ENCODE measurements at regions not wholly inside any gene's neighbourhood (a gene's known extent, or its start where the extent isn't known, plus 50 kb on each side); places are given as distances from the start of the nearest gene placed in this dataset.
"Not testable (repeated sequence)": the region's sequence is repeated elsewhere in the genome, so short reads cannot be mapped to it uniquely, and the experiment has no call there.

- not testable (repeated sequence) for H3K4me3 Mint-ChIP-seq; H3K27ac Mint-ChIP-seq; H3K27me3 Mint-ChIP-seq; H3K4me1 Mint-ChIP-seq (ENCODE audit: low read depth)
- Mint-ChIP-seq H3K9me3 (peaks cover 77% of the 10 kb centered on the region), H3K36me3 (ENCODE audit: low read depth) (peaks cover 72% of the 10 kb centered on the region)
These were observed 1430.4 kb downstream of the TSPY10 start for GRCh38 chrY:10958122-10958521.

- Mint-ChIP-seq H3K36me3 (ENCODE audit: low read depth) (peaks cover 66% of the 10 kb centered on the region), H3K9me3 (peaks cover 90% of the 10 kb centered on the region), H3K27me3 (no peaks in the 10 kb centered on the region), H3K4me1 (ENCODE audit: low read depth) (no peaks in the 10 kb centered on the region), H3K4me3 (no peak overlapping the region), H3K27ac (no peak overlapping the region)
These were observed 1445.7 kb downstream of the TSPY10 start for GRCh38 chrY:10973422-10973821.

DNA sequence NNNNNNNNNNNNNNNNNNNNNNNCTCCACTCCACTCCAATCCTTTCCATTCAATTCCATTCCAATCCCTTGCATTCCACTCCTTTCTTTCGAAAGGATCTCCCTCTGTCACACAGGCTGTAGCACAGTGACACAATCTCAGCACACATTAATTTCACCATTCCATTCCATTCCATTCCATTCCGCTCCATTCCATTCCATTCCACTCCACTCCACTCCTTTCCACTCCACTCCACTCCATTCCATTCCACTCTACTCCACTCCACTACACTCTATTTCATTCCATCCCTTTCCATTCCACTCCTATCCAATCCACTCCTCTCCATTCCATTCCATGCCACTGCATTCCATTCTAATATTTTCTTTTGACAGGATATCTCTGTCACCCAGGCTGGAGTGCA, 1459.0 kb downstream of the TSPY10 start:
- Mint-ChIP-seq H3K4me3 (no peak overlapping the region), H3K27me3 (no peaks in the 10 kb centered on the region), H3K36me3 (ENCODE audit: low read depth) (peaks cover 72% of the 10 kb centered on the region), H3K9me3 (peaks cover 91% of the 10 kb centered on the region), H3K4me1 (ENCODE audit: low read depth) (no peaks in the 10 kb centered on the region), H3K27ac (no peak overlapping the region)

DNA sequence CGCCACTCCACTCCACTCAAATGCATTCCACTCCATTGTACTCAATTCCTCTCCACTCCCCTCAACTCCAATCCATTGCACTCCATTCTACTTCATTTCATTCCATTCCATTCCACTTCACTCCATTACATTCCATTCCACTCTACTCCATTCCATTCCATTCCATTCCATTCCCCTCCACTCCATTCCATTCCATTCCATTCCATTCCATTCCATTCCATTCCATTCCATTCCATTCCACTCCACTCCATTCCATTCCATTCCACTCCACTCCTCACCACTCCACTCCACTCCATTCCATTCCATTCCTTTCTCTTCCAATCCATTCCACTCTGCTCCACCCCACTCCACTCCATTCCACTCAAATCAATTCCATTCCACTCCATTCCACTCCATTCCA, 1459.9 kb downstream of the TSPY10 start:
- H3K27ac Mint-ChIP-seq = no peak overlapping the region
- no peak overlapping the region for H3K4me3 Mint-ChIP-seq
- no peaks in the 10 kb centered on the region for H3K4me1 Mint-ChIP-seq (ENCODE audit: low read depth)
- H3K9me3 Mint-ChIP-seq = peaks cover 91% of the 10 kb centered on the region
- H3K36me3 Mint-ChIP-seq (ENCODE audit: low read depth) = peaks cover 71% of the 10 kb centered on the region
- H3K27me3 Mint-ChIP-seq = no peaks in the 10 kb centered on the region

DNA sequence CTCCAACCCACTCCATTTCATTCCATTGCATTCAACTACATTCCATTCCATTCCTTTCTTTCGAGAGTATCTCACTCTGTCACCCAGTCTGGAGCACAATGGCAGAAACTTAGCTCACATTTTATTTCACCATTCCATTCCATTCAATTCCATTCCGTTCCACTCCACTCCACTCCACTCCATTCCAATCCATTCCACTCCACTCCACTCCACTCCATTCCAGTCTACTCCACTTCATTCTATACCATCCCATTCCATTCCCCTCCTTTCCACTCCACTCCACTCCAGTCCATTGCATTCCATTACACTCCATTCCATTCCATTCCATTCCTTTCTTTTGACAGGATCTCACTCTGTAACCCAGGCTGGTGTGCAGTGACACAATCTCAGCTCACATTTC, 1466.3 kb downstream of the TSPY10 start:
- peaks cover 88% of the 10 kb centered on the region for H3K9me3 Mint-ChIP-seq
- no peak overlapping the region for H3K4me3 Mint-ChIP-seq
- peak overlapping the region; percentile 14 for H3K27ac Mint-ChIP-seq
- no peaks in the 10 kb centered on the region for H3K4me1 Mint-ChIP-seq (ENCODE audit: low read depth)
- H3K36me3 Mint-ChIP-seq (ENCODE audit: low read depth) = peaks cover 67% of the 10 kb centered on the region
- H3K27me3 Mint-ChIP-seq = no peaks in the 10 kb centered on the region

- H3K4me1 Mint-ChIP-seq (ENCODE audit: low read depth); H3K4me3 Mint-ChIP-seq; H3K27ac Mint-ChIP-seq; H3K27me3 Mint-ChIP-seq: not testable (repeated sequence)
- Mint-ChIP-seq H3K9me3 (peaks cover 68% of the 10 kb centered on the region), H3K36me3 (ENCODE audit: low read depth) (peaks cover 44% of the 10 kb centered on the region)
These were observed 1472.0 kb downstream of the TSPY10 start for GRCh38 chrY:10999715-11000114.

GRCh38 chrY:11014229-11014628, 1486.5 kb downstream of the TSPY10 start:
- H3K27me3 Mint-ChIP-seq; H3K4me3 Mint-ChIP-seq; H3K27ac Mint-ChIP-seq; H3K4me1 Mint-ChIP-seq (ENCODE audit: low read depth): not testable (repeated sequence)
- peaks cover 85% of the 10 kb centered on the region for H3K9me3 Mint-ChIP-seq
- H3K36me3 Mint-ChIP-seq (ENCODE audit: low read depth) = peaks cover 70% of the 10 kb centered on the region

DNA sequence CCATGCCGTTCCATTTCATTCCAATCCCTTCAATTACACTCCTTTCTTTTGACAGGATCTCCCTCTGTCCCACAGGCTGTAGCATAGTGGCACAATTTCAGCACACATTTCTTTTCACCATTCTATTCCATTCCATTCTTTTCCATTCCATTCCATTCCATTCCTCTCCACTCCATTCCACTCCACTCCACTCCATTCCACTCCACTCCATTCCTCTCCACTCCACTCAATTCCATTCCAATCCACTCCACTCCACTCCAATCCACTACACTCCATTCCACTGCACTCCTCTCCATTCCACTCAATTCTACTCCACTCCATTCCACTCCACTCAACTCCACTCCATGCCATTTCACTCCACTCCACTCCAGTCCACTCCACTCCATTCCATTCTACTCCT, 1495.1 kb downstream of the TSPY10 start:
- no peaks in the 10 kb centered on the region for H3K27me3 Mint-ChIP-seq
- no peak overlapping the region for H3K4me3 Mint-ChIP-seq

GRCh38 chrY:11044234-11044883, 1516.7 kb downstream of the TSPY10 start:
- Mint-ChIP-seq H3K27ac (no peak overlapping the region), H3K36me3 (ENCODE audit: low read depth) (peaks cover 9% of the 10 kb centered on the region), H3K4me1 (ENCODE audit: low read depth) (no peaks in the 10 kb centered on the region), H3K9me3 (peaks cover 33% of the 10 kb centered on the region), H3K27me3 (no peaks in the 10 kb centered on the region), H3K4me3 (no peak overlapping the region)

More for the DNA sequence above, 1495.1 kb downstream of the TSPY10 start:
- no peaks in the 10 kb centered on the region for H3K4me1 Mint-ChIP-seq (ENCODE audit: low read depth)
- no peak overlapping the region for H3K27ac Mint-ChIP-seq
- H3K9me3 Mint-ChIP-seq = peaks cover 87% of the 10 kb centered on the region
- H3K36me3 Mint-ChIP-seq (ENCODE audit: low read depth) = peaks cover 71% of the 10 kb centered on the region

DNA sequence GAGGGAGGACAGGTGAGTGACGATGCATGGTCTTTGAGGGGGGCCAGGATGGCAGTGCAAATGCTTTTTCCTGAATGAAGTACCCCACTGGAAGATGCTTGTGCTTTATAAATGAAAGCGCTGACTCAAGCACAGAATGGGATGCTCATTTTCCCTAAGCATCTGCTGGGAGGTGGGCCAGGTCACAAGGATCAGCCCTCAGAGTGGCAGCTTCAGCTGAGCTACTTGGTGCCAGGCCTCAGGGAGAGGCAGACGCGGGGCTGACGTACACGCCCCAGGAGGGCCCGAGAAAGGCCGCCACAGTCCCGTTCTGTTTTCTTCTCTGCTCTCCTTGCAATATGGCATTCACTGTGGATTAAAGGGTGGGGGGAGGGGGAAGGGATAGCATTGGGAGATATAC, 1535.8 kb downstream of the TSPY10 start:
- H3K27me3 Mint-ChIP-seq = no peaks in the 10 kb centered on the region
- H3K36me3 Mint-ChIP-seq (ENCODE audit: low read depth) = no peaks in the 10 kb centered on the region
- peaks cover 3% of the 10 kb centered on the region for H3K9me3 Mint-ChIP-seq
- H3K4me1 Mint-ChIP-seq (ENCODE audit: low read depth) = no peaks in the 10 kb centered on the region
- no peak overlapping the region for H3K27ac Mint-ChIP-seq
- no peak overlapping the region for H3K4me3 Mint-ChIP-seq

- H3K4me1 Mint-ChIP-seq (ENCODE audit: low read depth) = no peaks in the 10 kb centered on the region
- no peaks in the 10 kb centered on the region for H3K36me3 Mint-ChIP-seq (ENCODE audit: low read depth)
- H3K27me3 Mint-ChIP-seq = no peaks in the 10 kb centered on the region
- H3K27ac Mint-ChIP-seq = no peak overlapping the region
- no peak overlapping the region for H3K4me3 Mint-ChIP-seq
- peaks cover 3% of the 10 kb centered on the region for H3K9me3 Mint-ChIP-seq
These were observed 1536.3 kb downstream of the TSPY10 start for GRCh38 chrY:11063960-11064359.

DNA sequence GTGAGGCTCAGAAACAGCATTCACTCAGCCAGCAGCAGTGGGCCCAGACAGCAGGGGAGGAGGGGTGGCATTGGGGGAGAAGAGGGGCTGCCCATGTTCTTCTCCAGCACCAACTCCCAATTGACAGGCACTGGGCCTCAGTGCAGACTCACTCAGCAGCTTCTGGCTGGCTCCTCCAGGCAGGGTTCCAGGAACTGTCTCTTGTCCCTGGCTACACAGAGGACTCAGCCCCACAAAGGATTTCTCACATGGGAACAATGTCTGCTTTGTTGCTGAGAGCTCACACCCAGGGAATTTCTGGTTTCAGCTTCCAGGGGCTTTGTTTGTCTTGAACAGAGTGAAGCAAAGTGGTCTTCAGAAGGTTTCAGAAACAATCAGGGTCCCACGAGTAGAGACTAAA, 1536.7 kb downstream of the TSPY10 start:
- H3K27ac Mint-ChIP-seq = no peak overlapping the region
- H3K27me3 Mint-ChIP-seq = no peaks in the 10 kb centered on the region
- H3K4me1 Mint-ChIP-seq (ENCODE audit: low read depth) = no peaks in the 10 kb centered on the region
- no peak overlapping the region for H3K4me3 Mint-ChIP-seq
- H3K36me3 Mint-ChIP-seq (ENCODE audit: low read depth) = no peaks in the 10 kb centered on the region
- peaks cover 3% of the 10 kb centered on the region for H3K9me3 Mint-ChIP-seq

DNA sequence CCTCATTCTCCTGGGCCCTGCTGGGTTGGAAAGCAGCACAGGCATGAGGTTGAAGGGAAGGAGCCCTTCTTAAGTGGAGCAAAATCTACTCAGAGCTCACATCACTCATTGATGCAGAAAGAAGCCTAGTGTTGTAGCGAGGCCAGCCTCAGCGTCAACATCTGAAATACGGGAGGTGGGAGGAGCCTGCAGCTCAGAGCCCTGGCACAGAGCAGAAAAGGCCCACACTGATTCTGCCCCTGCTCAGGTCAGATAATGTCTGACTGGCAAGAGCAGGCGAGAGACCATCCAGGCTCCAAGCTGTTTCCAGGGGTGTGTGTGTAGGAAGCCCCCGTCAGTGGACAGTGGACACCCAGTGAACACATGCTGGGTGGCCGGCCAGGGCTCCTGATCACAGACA, 1541.6 kb downstream of the TSPY10 start:
- Mint-ChIP-seq H3K36me3 (ENCODE audit: low read depth) (no peaks in the 10 kb centered on the region), H3K9me3 (no peaks in the 10 kb centered on the region), H3K4me1 (ENCODE audit: low read depth) (no peaks in the 10 kb centered on the region), H3K4me3 (no peak overlapping the region), H3K27ac (no peak overlapping the region), H3K27me3 (no peaks in the 10 kb centered on the region)

- H3K4me1 Mint-ChIP-seq (ENCODE audit: low read depth) = no peaks in the 10 kb centered on the region
- H3K27me3 Mint-ChIP-seq = no peaks in the 10 kb centered on the region
- no peaks in the 10 kb centered on the region for H3K9me3 Mint-ChIP-seq
- no peak overlapping the region for H3K4me3 Mint-ChIP-seq
- H3K27ac Mint-ChIP-seq = no peak overlapping the region
- H3K36me3 Mint-ChIP-seq (ENCODE audit: low read depth) = no peaks in the 10 kb centered on the region
These were observed 1542.8 kb downstream of the TSPY10 start for GRCh38 chrY:11070250-11071113.

DNA sequence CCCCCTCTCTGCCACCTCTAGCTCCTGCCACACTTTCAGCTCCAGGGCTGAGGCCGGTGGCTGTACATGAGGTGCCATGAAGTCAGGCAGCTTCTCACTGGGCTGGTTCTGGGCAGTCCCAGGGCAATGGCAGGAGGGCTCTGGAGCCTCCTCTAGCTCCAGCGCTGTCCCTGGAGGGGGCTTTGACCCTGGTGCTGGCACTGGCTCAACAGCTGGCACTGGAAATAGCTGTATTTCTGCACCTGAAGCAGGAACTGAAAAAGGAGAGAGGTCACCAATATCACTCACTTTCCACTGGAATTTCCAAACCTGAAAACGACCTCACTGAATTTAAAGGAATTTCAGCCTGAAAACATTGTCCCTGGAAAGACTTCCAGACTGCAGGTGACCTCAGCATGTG, 1558.1 kb downstream of the TSPY10 start:
- H3K4me3 Mint-ChIP-seq; H3K27ac Mint-ChIP-seq; H3K4me1 Mint-ChIP-seq (ENCODE audit: low read depth); H3K36me3 Mint-ChIP-seq (ENCODE audit: low read depth); H3K9me3 Mint-ChIP-seq; H3K27me3 Mint-ChIP-seq: not testable (repeated sequence)

DNA sequence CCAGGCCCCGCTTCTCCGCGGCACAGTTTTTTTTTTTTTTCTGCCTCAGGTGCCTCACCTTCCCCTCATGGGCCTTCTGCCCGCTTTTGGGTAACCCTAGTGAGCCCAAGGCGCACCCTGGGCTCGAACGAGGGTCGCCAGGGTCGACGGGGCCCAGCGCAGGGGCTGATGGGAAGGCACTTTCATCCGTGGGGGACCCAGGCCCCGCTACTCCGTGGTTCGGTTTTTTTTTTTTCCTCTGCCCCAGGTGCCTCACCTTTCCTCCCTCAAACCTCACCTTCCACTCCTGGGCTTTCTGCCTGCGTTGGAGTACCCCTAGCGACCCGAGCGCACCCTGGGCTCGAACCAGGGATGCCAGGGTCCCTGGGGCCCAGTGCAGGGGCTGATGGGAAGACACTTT, 1569.8 kb downstream of the TSPY10 start:
- not testable (repeated sequence) for H3K4me3 Mint-ChIP-seq; H3K36me3 Mint-ChIP-seq (ENCODE audit: low read depth); H3K9me3 Mint-ChIP-seq; H3K27me3 Mint-ChIP-seq; H3K4me1 Mint-ChIP-seq (ENCODE audit: low read depth); H3K27ac Mint-ChIP-seq

All from stimulated activated naive CD8-positive, alpha-beta T cell treated with anti-CD3 and anti-CD28 coated beads, Interleukin-15, Interleukin-2, amounts not matched to agents 100 ng/mL and 50 ng/mL, for 24 hours (primary cell).